ENCODE measurements at regions not wholly inside any gene's neighbourhood (a gene's known extent, or its start where the extent isn't known, plus 50 kb on each side); places are given as distances from the start of the nearest gene placed in this dataset.

GRCh38 chr5:174526177-174526576 is 198.2 kb upstream of the MSX2 start:
- TF ChIP-seq, protein P1, sequence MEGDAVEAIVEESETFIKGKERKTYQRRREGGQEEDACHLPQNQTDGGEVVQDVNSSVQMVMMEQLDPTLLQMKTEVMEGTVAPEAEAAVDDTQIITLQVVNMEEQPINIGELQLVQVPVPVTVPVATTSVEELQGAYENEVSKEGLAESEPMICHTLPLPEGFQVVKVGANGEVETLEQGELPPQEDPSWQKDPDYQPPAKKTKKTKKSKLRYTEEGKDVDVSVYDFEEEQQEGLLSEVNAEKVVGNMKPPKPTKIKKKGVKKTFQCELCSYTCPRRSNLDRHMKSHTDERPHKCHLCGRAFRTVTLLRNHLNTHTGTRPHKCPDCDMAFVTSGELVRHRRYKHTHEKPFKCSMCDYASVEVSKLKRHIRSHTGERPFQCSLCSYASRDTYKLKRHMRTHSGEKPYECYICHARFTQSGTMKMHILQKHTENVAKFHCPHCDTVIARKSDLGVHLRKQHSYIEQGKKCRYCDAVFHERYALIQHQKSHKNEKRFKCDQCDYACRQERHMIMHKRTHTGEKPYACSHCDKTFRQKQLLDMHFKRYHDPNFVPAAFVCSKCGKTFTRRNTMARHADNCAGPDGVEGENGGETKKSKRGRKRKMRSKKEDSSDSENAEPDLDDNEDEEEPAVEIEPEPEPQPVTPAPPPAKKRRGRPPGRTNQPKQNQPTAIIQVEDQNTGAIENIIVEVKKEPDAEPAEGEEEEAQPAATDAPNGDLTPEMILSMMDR (IDR thresholded peaks at IDR 0.05), result no peak
- TF ChIP-seq POLR2A (IDR thresholded peaks at IDR 0.05) (no peak), EP300 (IDR thresholded peaks at IDR 0.05) (no peak)

All from tibial nerve (tissue), 4 donors.